ENCODE measurements at regions not wholly inside any gene's neighbourhood (a gene's known extent, or its start where the extent isn't known, plus 50 kb on each side); places are given as distances from the start of the nearest gene placed in this dataset.

- WGBS, 2 donors (ENCODE audit: low coverage in 1 of 2), result 23 to 34% methylated on average over 2 to 3 of the region's 3 CpGs
- DNase-seq, result no peak
- Histone ChIP-seq H3K9me3 (no peaks in the 10 kb centered on the region), H3K4me3 (no peak overlapping the region), H3K36me3 (no peaks in the 10 kb centered on the region), H3K4me1 (peaks cover 0 to 17% (median 8%) of the 10 kb centered on the region in 4 donors), H3K27ac (no peak overlapping the region), H3K27me3 (peaks cover 8% of the 10 kb centered on the region)
- no peak for TF ChIP-seq POLR2A (IDR thresholded peaks at IDR 0.05)
- no peak for TF ChIP-seq POLR2AphosphoS5 (IDR thresholded peaks at IDR 0.05)
- in situ Hi-C loops (cut with MboI; ENCODE audit: low pct_ligation_motif_present in 1 of 4, low pct_unique_long_range_greater_than_20kb in 1 of 4, low sequenced_read_pairs in 3 of 4) (no loop called here), intact Hi-C loops (cut with DNase I; ENCODE audit: low total_unique reads) (no loop called here)
These were observed 416.9 kb downstream of the MED13L start for GRCh38 chr12:115860619-115861018.

GRCh38 chr12:115859231-115859630, 418.3 kb downstream of the MED13L start:
- H3K4me1 ChIP-seq, result peaks cover 0 to 9% (median 4%) of the 10 kb centered on the region in 4 donors
- H3K4me3 ChIP-seq, result no peak overlapping the region
- WGBS, 2 donors (ENCODE audit: low coverage in 1 of 2), result 41 to 60% methylated on average over 2 to 6 of the region's 6 CpGs
- intact Hi-C loops (cut with DNase I; ENCODE audit: low total_unique reads), result no loop called here
- H3K9me3 ChIP-seq, result no peaks in the 10 kb centered on the region
- peaks cover 8% of the 10 kb centered on the region for H3K27me3 ChIP-seq
- TF ChIP-seq CTCF (IDR thresholded peaks at IDR 0.05) (no peak), POLR2A (IDR thresholded peaks at IDR 0.05) (no peak), POLR2AphosphoS5 (IDR thresholded peaks at IDR 0.05) (no peak), EP300 (IDR thresholded peaks at IDR 0.05; ENCODE audit: low read depth) (no peak)
- no peak for DNase-seq
- no peaks in the 10 kb centered on the region for H3K36me3 ChIP-seq
- in situ Hi-C loops (cut with MboI; ENCODE audit: low pct_ligation_motif_present in 1 of 4, low pct_unique_long_range_greater_than_20kb in 1 of 4, low sequenced_read_pairs in 3 of 4), result no loop called here
- H3K27ac ChIP-seq, result no peak overlapping the region

GRCh38 chr12:115857923-115858322, 419.6 kb downstream of the MED13L start:
- TF ChIP-seq EP300 (IDR thresholded peaks at IDR 0.05; ENCODE audit: low read depth) (no peak), POLR2AphosphoS5 (IDR thresholded peaks at IDR 0.05) (no peak), POLR2A (IDR thresholded peaks at IDR 0.05) (no peak), CTCF (IDR thresholded peaks at IDR 0.05) (no peak)
- Histone ChIP-seq H3K27me3 (peaks cover 8% of the 10 kb centered on the region), H3K36me3 (no peaks in the 10 kb centered on the region), H3K4me3 (no peak overlapping the region), H3K4me1 (peaks cover 0 to 9% (median 4%) of the 10 kb centered on the region in 4 donors), H3K27ac (no peak overlapping the region), H3K9me3 (no peaks in the 10 kb centered on the region)
- DNase-seq, result no peak
- intact Hi-C loops (cut with DNase I; ENCODE audit: low total_unique reads), result no loop called here
- 81 to 86% methylated on average over 1 to 3 of the region's 3 CpGs for WGBS, 2 donors (ENCODE audit: low coverage in 1 of 2)
- in situ Hi-C loops (cut with MboI; ENCODE audit: low pct_ligation_motif_present in 1 of 4, low pct_unique_long_range_greater_than_20kb in 1 of 4, low sequenced_read_pairs in 3 of 4), result no loop called here

GRCh38 chr12:115857160-115857920, 420.2 kb downstream of the MED13L start:
- DNase-seq, result no peak

More at GRCh38 chr12:115857160-115857920, 420.2 kb downstream of the MED13L start:
- Histone ChIP-seq H3K36me3 (no peaks in the 10 kb centered on the region), H3K27ac (no peak overlapping the region), H3K4me3 (no peak overlapping the region), H3K27me3 (peaks cover 8% of the 10 kb centered on the region), H3K9me3 (no peaks in the 10 kb centered on the region), H3K4me1 (peaks cover 0 to 9% (median 4%) of the 10 kb centered on the region in 4 donors)
- no peak for TF ChIP-seq POLR2AphosphoS5 (IDR thresholded peaks at IDR 0.05)
- no peak for TF ChIP-seq POLR2A (IDR thresholded peaks at IDR 0.05)
- TF ChIP-seq EP300 (IDR thresholded peaks at IDR 0.05; ENCODE audit: low read depth), result no peak
- no peak for TF ChIP-seq CTCF (IDR thresholded peaks at IDR 0.05)
- WGBS, 2 donors (ENCODE audit: low coverage in 1 of 2), result 71% methylated on average over 7 of the region's 7 CpGs
- in situ Hi-C loops (cut with MboI; ENCODE audit: low pct_ligation_motif_present in 1 of 4, low pct_unique_long_range_greater_than_20kb in 1 of 4, low sequenced_read_pairs in 3 of 4), result no loop called here
- intact Hi-C loops (cut with DNase I; ENCODE audit: low total_unique reads), result no loop called here
